ENCODE measurements at regions not wholly inside any gene's neighbourhood (a gene's known extent, or its start where the extent isn't known, plus 50 kb on each side); places are given as distances from the start of the nearest gene placed in this dataset.

DNA sequence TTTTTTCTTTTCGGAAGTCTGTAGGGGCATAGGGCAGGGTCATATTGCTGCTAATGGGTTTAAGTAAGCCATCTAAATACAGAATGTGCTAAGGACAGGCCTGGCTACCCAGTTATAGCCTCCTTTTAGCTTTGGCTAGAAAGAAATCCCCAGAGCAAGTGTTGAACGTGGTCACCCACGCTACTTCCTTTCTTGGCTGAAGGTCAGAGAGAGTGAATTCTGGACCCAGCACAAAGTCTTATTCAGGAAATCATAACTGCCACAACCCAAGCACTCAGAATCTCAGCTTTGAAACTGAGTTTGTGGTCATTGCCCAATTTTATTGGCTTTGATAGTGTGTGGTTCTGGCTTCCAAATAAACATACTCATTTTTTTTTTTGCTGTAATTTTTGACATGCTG, 542.1 kb upstream of the ATP2B1 start:
- H3K9me3 ChIP-seq: no peaks in the 10 kb centered on the region
- H3K4me1 ChIP-seq: peaks cover 0 to 4% (median 0%) of the 10 kb centered on the region in 4 donors
- no peaks in the 10 kb centered on the region for H3K27me3 ChIP-seq
- TF ChIP-seq, protein P1, sequence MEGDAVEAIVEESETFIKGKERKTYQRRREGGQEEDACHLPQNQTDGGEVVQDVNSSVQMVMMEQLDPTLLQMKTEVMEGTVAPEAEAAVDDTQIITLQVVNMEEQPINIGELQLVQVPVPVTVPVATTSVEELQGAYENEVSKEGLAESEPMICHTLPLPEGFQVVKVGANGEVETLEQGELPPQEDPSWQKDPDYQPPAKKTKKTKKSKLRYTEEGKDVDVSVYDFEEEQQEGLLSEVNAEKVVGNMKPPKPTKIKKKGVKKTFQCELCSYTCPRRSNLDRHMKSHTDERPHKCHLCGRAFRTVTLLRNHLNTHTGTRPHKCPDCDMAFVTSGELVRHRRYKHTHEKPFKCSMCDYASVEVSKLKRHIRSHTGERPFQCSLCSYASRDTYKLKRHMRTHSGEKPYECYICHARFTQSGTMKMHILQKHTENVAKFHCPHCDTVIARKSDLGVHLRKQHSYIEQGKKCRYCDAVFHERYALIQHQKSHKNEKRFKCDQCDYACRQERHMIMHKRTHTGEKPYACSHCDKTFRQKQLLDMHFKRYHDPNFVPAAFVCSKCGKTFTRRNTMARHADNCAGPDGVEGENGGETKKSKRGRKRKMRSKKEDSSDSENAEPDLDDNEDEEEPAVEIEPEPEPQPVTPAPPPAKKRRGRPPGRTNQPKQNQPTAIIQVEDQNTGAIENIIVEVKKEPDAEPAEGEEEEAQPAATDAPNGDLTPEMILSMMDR (IDR thresholded peaks at IDR 0.05): no peak
- TF ChIP-seq POLR2A (IDR thresholded peaks at IDR 0.05): no peak
- no peaks in the 10 kb centered on the region for H3K36me3 ChIP-seq
- no peak for DNase-seq
- H3K27ac ChIP-seq: peak overlapping the region in 1 of 4 donors; percentile 8
- no peak overlapping the region for H3K4me3 ChIP-seq

DNA sequence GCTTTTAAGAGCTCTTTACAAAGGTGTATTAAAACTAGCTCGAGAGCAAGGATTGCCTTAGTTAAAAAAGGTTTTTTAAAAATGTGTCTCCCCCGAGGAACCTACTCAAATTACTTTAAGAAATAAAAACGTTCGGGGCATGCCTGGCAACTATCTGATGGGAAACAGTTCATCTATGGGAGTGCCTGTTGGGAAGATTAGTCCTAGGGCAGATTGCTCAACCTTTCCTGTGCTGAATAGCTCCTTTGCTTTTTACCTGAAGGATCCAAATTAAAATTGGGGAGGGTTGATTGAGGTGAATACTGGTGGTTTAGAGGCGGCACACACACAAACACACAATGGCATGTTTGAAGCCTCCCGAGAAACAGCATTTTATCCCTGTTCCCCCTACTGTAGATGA, 541.4 kb upstream of the ATP2B1 start:
- Histone ChIP-seq H3K27me3 (no peaks in the 10 kb centered on the region), H3K4me1 (peaks cover 0 to 4% (median 0%) of the 10 kb centered on the region in 4 donors), H3K27ac (no peak overlapping the region), H3K9me3 (no peaks in the 10 kb centered on the region), H3K4me3 (no peak overlapping the region), H3K36me3 (no peaks in the 10 kb centered on the region)
- no peak for DNase-seq
- no peak for TF ChIP-seq POLR2A (IDR thresholded peaks at IDR 0.05)
- TF ChIP-seq, protein P1 (IDR thresholded peaks at IDR 0.05): no peak

DNA sequence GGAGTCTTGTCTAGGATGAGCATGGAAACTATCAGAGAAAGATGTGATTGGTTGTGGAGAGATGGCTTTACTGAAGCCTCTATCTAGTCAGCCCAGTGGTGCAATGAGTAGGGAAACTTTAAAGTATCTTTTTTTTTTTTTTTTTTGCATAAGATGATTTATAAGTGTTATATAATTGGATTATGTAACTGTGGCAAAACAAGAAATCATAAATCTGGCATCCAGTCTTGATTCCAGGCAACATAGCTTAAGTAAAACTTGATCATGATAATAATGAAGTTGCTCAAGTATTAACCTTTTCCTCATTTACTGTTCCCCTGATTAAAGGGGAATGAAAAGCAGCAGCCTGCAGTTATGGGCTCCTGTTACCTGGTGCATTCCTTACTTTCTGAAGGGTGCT, 538.0 kb upstream of the ATP2B1 start:
- TF ChIP-seq, protein P1 (IDR thresholded peaks at IDR 0.05): no peak
- TF ChIP-seq POLR2A (IDR thresholded peaks at IDR 0.05): no peak
- Histone ChIP-seq H3K4me3 (no peak overlapping the region), H3K9me3 (no peaks in the 10 kb centered on the region)

DNA sequence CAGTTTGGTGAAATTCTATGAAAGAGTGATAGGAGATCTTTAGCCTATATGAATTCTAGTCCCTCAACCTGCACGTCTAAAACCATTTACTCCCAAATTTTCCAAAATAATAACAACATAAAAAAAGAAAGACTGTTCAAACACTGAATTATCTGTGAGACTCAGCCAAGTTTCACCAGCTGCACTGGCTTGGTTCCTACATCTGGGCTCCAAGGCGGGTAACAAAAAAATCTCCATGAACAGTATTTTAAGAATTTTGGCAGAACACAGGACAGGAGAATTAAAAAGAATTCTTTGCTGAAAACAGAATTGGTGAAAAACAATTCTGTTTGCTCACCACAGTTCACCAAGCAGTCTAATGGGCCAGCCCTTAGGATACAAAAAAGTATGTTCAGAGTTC, 536.8 kb upstream of the ATP2B1 start:
- Histone ChIP-seq H3K4me1 (no peaks in the 10 kb centered on the region), H3K9me3 (no peaks in the 10 kb centered on the region), H3K27me3 (no peaks in the 10 kb centered on the region), H3K27ac (no peak overlapping the region), H3K36me3 (no peaks in the 10 kb centered on the region), H3K4me3 (no peak overlapping the region)
- no peak for TF ChIP-seq POLR2A (IDR thresholded peaks at IDR 0.05)
- TF ChIP-seq, protein P1 (IDR thresholded peaks at IDR 0.05): no peak
- no peak for DNase-seq

More for the DNA sequence above, 538.0 kb upstream of the ATP2B1 start:
- Histone ChIP-seq H3K4me1 (no peaks in the 10 kb centered on the region), H3K36me3 (no peaks in the 10 kb centered on the region), H3K27me3 (no peaks in the 10 kb centered on the region), H3K27ac (no peak overlapping the region)
- DNase-seq: no peak

DNA sequence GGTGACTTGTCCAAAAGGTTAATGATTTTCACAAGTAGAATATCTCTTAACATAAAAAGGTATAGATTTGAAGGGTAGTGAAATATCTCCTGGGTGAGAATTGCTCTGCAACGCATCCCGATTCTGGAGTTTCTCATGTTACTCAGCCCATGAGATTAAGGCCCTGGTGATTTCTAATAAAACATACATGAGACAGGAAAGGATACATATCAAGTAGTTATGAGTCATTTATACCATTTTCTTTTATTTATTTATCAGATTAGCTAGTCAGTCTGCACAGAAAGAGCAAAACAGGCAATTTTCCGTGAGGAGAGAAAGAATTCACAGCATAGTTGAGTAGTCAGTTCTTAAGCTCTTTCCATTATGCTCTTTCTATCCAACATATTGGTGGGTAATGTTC, 535.6 kb upstream of the ATP2B1 start:
- DNase-seq: no peak
- H3K27me3 ChIP-seq: no peaks in the 10 kb centered on the region
- H3K4me1 ChIP-seq: no peaks in the 10 kb centered on the region
- H3K27ac ChIP-seq: no peak overlapping the region
- no peaks in the 10 kb centered on the region for H3K9me3 ChIP-seq
- H3K4me3 ChIP-seq: no peak overlapping the region
- no peak for TF ChIP-seq POLR2A (IDR thresholded peaks at IDR 0.05)
- TF ChIP-seq, protein P1 (IDR thresholded peaks at IDR 0.05): no peak
- H3K36me3 ChIP-seq: no peaks in the 10 kb centered on the region

DNA sequence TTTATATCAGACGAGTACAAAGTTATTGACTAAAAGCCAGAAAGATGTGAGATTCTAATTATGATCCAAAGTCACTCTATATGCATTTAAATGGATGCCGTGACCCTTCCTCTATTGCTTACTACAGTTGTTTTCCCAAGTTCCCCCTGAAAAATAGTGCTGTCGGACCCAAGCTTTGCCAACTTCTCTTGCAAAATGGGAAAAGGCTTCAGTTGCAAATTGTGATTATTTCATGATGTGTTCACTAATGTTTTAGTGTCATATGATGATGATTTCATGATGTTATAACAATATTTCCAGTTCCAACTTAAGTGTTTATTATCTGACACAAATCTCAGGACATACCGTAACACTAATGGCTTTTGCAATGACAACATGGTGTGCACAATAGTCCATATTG, 534.6 kb upstream of the ATP2B1 start:
- Histone ChIP-seq H3K27me3 (no peaks in the 10 kb centered on the region), H3K27ac (no peak overlapping the region), H3K4me1 (no peaks in the 10 kb centered on the region), H3K9me3 (no peaks in the 10 kb centered on the region), H3K4me3 (no peak overlapping the region), H3K36me3 (no peaks in the 10 kb centered on the region)
- no peak for DNase-seq
- TF ChIP-seq, protein P1 (IDR thresholded peaks at IDR 0.05): no peak
- no peak for TF ChIP-seq POLR2A (IDR thresholded peaks at IDR 0.05)
